GM21723 (cell line): ENCODE measurements at regions not wholly inside any gene's neighbourhood (a gene's known extent, or its start where the extent isn't known, plus 50 kb on each side); places are given as distances from the start of the nearest gene placed in this dataset.
"Not testable (repeated sequence)": the region's sequence is repeated elsewhere in the genome, so short reads cannot be mapped to it uniquely, and the experiment has no call there.

ENCODE experiments used
- ATAC-seq: cut with Tn5 transposase; IDR thresholded peaks from one replicate; pipeline ENCODE4 v1.9.1; 2021; ENCODE audit warnings: mild to moderate bottlenecking, moderate library complexity; ENCODE audit not compliant: unreplicated experiment

DNA sequence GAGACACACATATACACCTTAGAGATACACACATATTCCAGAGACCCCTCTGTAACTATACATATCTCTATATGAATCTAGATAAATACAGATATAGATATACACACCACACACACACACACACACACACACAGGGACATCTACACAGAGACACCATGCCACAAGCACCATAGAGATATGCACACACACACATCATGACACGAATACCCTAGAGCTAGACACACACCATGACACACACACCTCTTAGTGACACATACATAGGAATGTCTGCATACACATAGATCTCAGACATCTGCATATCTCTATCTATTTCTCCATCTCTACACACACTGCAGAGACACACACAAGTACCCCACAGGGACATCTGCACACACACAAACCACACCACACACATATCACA is 270.0 kb downstream of the CYRIA start:
- ATAC-seq = no peak

DNA sequence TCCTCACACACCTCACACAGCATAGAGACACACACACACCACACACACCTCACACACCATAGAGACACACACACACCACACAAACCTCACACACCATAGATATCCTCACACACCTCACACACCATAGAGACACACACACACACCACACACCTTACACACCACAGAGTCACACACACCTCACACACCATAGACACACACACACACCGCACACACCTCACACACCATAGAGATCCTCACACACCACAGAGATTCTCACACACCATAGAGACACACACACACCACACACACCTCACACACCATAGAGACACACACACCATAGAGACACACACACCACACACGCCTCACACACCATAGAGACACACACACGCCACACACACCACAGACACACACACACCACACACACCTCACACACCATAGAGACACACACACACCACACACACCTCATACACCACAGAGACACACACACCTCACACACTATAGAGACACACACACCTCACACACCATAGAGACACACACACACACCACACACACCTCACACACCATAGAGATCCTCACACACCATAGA is 270.6 kb downstream of the CYRIA start:
- ATAC-seq = no peak

DNA sequence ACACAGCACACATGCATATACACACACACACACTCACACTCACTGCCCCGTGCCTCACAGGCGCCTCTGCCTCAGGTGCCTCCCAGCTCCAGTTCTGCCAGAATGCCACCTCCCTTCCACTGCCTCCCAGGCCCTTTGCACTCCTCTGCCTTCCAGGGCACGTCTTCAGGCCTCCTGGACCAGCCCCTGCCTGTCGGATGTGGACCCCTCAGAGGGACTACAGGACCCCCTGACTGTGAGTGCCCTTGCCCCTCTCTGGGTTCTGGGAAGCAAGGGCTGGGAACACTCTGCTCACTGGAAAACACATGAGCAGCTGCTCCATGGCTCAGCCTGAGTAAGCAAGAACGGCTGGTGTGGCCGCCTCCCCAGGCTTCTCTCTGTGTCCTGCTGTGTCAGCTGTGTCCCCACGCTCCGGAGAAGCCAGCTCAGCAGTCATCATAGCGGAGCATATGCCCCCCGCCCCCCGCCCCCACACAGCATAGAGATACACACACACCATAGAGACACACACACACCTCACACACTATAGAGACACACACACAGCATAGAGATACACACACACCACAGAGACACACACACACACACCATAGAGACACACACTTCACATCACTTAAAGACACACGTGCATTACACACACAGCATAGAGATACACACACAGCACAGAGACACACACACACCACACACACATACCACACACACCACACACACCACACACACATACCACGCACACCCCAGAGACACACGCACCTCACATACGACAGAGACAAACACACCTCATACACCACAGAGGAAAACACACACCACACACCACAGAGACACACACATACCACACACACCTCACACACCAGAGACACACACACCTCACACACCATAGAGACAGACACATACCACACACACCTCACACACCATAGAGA is 271.3 kb downstream of the CYRIA start:
- no peak for ATAC-seq

- ATAC-seq = no peak
These were observed 272.0 kb downstream of the CYRIA start for GRCh38 chr2:16393500-16394071.

- ATAC-seq = no peak
These were observed 272.8 kb downstream of the CYRIA start for GRCh38 chr2:16392647-16393499.

- ATAC-seq = no peak
These were observed 273.6 kb downstream of the CYRIA start for GRCh38 chr2:16391986-16392385.

DNA sequence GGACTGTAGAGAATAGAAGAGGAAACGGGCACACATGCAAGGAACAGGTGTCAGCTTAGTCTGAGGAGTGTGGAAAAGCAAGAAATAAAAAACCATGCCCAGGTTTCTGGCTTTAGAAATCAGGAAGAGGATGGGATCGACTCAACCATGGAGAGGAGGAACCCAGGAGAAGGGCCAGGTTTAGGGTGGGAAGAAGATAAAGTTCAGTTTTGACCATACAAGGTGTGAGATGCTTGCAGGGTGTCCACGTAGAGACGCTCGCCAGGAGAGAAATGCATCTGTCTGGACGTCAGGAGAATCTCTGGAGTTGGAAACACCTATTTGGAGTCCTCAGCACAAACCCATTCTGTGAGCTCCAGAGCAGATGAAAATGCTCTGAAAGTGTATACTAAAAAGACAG is 275.1 kb downstream of the CYRIA start:
- ATAC-seq = no peak

GRCh38 chr2:16389611-16390010 is 276.0 kb downstream of the CYRIA start:
- ATAC-seq = no peak

DNA sequence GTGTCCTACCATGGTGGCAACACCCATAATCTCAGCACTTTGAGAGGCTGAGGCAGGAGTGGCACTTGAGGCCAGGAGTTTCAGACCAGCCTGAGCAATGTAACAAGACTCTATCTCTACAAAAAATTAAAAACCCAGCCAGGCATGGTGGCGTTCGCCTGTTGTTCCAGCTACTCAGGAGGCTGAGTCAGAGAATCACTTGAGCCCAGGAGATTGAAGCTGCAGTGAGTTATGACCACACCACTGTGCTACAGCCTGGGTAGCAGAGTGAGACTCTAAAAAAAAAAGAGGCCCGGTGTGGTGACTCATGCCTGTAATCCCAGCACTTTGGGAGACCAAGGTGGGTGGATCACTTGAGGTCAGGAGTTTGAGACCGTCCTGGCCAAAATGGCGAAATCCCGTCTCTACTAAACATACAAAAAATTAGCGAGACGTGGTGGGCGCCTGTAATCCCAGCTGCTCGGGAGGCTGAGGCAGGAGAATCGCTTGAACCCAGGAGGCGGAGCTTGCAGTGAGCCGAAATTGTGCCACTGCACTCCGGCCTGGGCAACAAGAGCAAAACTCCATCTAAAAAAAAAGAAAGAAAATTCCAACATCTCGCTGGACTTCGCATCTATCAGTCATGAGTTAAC is 277.3 kb downstream of the CYRIA start:
- not testable (repeated sequence) for ATAC-seq

DNA sequence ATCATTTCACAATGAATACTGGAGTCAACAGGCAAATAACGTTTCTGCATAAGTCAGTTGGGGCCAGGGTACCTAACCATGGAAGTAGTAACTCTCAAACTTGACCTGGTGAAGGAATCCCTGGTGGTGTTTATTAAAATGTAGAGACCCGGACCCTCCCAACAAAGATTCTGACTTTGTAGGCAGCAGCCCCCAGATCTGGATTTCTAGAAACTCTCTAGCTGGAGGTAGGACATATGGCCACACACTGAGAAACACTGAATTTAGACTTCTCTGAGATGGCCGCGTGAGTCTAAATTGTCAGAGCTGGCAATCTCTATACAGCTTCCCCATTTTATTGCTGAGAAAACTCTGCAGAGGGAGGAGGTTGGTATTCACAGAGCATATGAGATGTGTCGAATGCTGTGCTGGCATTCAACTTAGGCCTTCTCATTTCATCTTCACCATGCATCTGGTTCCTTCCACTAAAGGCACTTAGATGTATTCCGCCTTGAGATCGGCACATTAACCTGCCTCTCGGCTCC is 278.1 kb downstream of the CYRIA start:
- ATAC-seq = no peak

DNA sequence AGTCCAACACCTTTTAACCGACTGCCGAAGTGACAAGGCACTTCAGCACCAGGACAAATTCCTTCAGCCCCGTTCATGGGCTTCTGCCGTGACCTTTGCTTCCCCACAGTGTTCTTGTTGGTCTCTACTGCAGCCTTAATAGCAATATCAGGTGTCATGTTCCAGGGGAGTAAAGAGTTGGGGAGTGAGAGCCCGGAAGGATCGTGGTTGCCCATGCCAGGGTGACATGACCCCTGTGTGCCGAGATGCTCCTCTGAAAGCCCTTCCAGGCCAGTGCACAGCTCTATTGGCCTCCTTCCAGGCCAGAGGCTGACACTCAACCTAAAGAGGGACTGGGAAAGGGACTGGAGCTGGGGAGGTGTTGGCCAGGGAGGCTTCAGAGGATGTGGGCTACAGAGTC is 279.2 kb downstream of the CYRIA start:
- ATAC-seq = no peak

DNA sequence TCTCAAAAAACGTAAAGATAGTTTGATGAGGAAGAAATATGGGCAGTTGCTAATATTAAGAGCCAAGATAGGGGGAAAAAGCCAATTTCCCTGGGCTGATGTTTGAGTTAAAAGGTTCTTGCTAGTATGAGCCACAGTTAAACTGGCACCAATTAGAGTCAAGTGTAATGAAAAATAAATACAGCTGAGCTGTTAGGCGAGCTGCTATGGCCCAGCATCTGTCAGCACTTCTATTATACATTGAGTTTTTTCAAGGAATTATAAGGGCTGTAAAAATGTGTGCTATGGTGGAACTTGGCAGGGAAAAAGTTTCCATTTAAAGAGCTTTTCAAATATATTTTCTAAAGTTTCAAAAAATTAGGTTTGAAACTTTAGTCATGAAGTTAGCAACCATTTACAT is 279.6 kb downstream of the CYRIA start:
- ATAC-seq = no peak

DNA sequence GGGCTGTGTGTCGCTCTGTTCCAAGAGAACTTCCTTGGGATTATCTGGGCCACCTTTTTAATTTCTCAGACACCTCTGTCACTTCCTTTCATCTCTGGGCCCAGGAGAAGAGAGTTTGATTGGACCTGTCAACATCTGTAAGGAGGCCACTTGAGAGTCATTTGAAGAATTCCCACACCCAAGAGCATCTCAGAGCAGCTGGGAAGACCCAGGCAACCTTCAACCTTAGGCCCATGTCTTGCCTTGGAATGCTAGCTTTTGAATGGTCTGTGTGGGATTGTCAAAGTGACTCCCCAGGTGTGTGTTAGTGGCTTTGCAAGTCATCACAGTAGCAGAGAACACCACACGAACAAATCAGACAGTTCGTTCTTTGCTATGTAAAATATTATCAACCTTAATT is 280.3 kb downstream of the CYRIA start:
- no peak for ATAC-seq

- no peak for ATAC-seq
These were observed 282.2 kb downstream of the CYRIA start for GRCh38 chr2:16383411-16383810.

DNA sequence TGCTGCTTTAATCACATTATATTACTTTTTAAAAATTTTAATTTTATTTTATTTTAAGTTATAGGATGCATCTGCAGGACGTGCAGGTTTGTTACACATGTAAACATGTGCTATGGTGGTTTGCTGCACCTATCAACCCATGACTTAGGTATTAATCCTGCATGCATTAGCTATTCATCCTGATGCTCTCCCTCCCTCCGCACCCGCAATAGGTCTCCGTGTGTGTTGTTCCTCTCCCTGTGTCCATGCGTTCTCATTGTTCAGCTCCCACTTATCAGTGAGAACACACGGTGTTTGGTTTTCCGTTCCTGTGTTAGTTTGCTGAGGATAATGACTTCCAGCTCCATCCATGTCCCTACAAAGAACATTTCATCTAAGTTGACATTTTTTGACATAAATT is 283.2 kb downstream of the CYRIA start:
- no peak for ATAC-seq

GRCh38 chr2:16381511-16381910 is 284.1 kb downstream of the CYRIA start:
- ATAC-seq = no peak

DNA sequence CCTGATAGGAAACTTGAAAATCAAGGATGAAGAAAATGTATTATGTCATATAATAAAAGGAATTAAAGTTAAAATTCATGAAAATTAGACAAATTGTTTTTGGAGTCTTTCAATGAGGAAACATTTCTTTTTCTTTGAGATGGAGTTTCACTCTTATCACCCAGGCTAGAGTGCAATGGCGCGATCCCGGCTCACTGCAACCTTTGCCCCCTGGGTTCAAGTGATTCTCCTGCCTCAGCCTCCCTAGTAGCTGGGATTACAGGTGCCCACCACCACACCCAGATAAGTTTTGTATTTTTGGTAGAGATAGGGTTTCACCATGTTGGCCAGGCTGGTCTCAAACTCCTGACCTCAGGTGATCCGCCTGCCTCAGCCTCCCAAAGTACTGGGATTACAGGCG is 285.7 kb downstream of the CYRIA start:
- not testable (repeated sequence) for ATAC-seq

DNA sequence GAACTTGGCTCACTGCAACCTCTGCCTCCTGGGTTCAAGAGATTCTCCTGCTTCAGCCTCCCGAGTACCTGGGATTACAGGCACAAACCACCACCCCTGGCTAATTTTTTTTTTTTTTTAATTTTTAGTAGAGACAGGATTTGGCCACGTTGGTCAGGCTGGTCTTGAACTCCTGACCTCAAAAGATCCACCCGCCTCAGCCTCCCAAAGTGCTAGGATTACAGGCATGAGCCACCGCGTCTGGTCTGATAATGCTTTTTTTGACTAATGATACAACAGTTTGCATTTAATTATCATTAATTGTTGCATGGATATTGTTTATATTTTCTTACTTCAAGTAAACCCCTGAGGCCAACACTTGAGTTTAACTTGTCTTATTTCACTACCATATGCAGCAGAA is 286.6 kb downstream of the CYRIA start:
- not testable (repeated sequence) for ATAC-seq

DNA sequence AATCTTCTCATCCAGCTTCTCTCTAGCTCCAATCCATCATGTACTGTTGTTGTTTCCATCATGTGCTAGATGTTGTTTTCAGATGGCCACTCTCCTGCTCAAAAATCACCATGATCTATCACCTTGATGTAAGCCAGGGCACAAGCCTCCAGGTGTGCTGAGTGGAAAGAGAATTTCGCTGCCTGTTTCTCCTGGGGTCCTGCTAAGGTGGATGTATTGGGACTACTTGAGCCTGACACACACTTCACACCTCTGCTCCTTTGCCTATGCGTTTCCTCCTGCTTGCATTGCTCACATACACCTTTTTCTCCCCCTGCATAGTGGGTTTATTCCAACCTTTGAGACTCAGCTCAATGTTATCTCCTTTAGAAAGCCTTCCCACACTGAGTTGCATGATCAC is 287.6 kb downstream of the CYRIA start:
- ATAC-seq = no peak

- ATAC-seq = no peak
These were observed 289.7 kb downstream of the CYRIA start for GRCh38 chr2:16375981-16376380.

DNA sequence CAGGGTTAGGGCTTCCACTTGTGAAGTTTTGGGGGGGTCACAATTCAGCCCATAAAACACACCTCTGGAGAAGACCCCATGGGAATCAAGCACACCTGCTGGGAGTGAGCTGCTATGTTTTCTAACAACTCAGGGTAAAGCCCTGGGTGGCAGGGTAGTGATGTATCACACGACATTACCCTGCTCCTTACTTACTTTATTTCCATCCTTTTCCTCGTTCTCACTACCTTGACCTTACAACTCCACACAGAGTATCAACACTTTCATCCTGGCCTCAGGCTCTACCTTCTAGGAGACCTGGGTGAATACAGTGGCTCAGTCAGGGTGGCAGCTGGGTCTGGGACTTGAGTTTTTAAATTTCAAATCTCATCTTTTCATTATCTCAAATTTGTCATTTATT is 290.3 kb downstream of the CYRIA start:
- no peak for ATAC-seq
